HG03135 (cell line): ENCODE measurements at regions not wholly inside any gene's neighbourhood (a gene's known extent, or its start where the extent isn't known, plus 50 kb on each side); places are given as distances from the start of the nearest gene placed in this dataset.

Source experiments
- ATAC-seq: cut with Tn5 transposase; IDR thresholded peaks from one replicate; pipeline ENCODE4 v1.9.1; 2021; ENCODE audit warnings: mild to moderate bottlenecking, moderate library complexity; ENCODE audit not compliant: unreplicated experiment

GRCh38 chr18:44187090-44187489, 493.6 kb upstream of the SETBP1 start:
- ATAC-seq: no peak

GRCh38 chr18:44195394-44196140, 485.1 kb upstream of the SETBP1 start:
- no peak for ATAC-seq

- no peak for ATAC-seq
Observed at GRCh38 chr18:44197832-44198611, 482.7 kb upstream of the SETBP1 start.

GRCh38 chr18:44198612-44199284, 481.9 kb upstream of the SETBP1 start:
- ATAC-seq: no peak

GRCh38 chr18:44213293-44213692, 467.4 kb upstream of the SETBP1 start:
- ATAC-seq: no peak

GRCh38 chr18:44214396-44214795, 466.3 kb upstream of the SETBP1 start:
- ATAC-seq: no peak

- ATAC-seq: no peak
Observed at GRCh38 chr18:44216169-44216568, 464.5 kb upstream of the SETBP1 start.

GRCh38 chr18:44227501-44227900, 453.2 kb upstream of the SETBP1 start:
- no peak for ATAC-seq

GRCh38 chr18:44229693-44230108, 451.0 kb upstream of the SETBP1 start:
- no peak for ATAC-seq

- no peak for ATAC-seq
Observed at GRCh38 chr18:44231936-44232335, 448.8 kb upstream of the SETBP1 start.

GRCh38 chr18:44232500-44232899, 448.2 kb upstream of the SETBP1 start:
- ATAC-seq: no peak

- ATAC-seq: no peak
Observed at GRCh38 chr18:44238454-44238853, 442.2 kb upstream of the SETBP1 start.

GRCh38 chr18:44238911-44239310, 441.8 kb upstream of the SETBP1 start:
- ATAC-seq: no peak

- no peak for ATAC-seq
Observed at GRCh38 chr18:44241020-44241419, 439.7 kb upstream of the SETBP1 start.

- ATAC-seq: no peak
Observed at GRCh38 chr18:44245019-44245418, 435.7 kb upstream of the SETBP1 start.

GRCh38 chr18:44246001-44246400, 434.7 kb upstream of the SETBP1 start:
- no peak for ATAC-seq

GRCh38 chr18:44258086-44258485, 422.6 kb upstream of the SETBP1 start:
- ATAC-seq: no peak

- ATAC-seq: no peak
Observed at GRCh38 chr18:44258576-44258975, 422.1 kb upstream of the SETBP1 start.

- no peak for ATAC-seq
Observed at GRCh38 chr18:44259610-44260009, 421.1 kb upstream of the SETBP1 start.

- ATAC-seq: no peak
Observed at GRCh38 chr18:44265437-44265836, 415.3 kb upstream of the SETBP1 start.

- no peak for ATAC-seq
Observed at GRCh38 chr18:44273298-44273697, 407.4 kb upstream of the SETBP1 start.

GRCh38 chr18:44280479-44280878, 400.2 kb upstream of the SETBP1 start:
- ATAC-seq: no peak
